Chondrocyte (in vitro differentiated cells): ENCODE measurements at regions not wholly inside any gene's neighbourhood (a gene's known extent, or its start where the extent isn't known, plus 50 kb on each side); places are given as distances from the start of the nearest gene placed in this dataset.

Experiments used
- DNase-seq: peaks from one replicate; pipeline ENCODE4 v3.0.0; 2021; ENCODE audit warnings: mixed read lengths, low spot score
- H3K27ac Mint-ChIP-seq: one replicate; pipeline ENCODE4 v1.8.0; 2021; ENCODE audit warnings: mild to moderate bottlenecking, moderate library complexity, mixed read lengths; ENCODE audit not compliant: unreplicated experiment
- H3K27me3 Mint-ChIP-seq: 2 replicates; pipeline ENCODE4 v1.8.0; 2021; ENCODE audit warnings: low read depth, mixed read lengths
- H3K36me3 Mint-ChIP-seq: 2 replicates; pipeline ENCODE4 v1.8.0; 2021; ENCODE audit warnings: low read depth, mixed read lengths
- H3K4me1 Mint-ChIP-seq: 2 replicates; pipeline ENCODE4 v1.8.0; 2021; ENCODE audit warnings: low read depth, mild to moderate bottlenecking, mixed read lengths
- H3K4me3 Mint-ChIP-seq: one replicate; pipeline ENCODE4 v1.8.0; 2021; ENCODE audit warnings: mild to moderate bottlenecking, moderate library complexity, mixed read lengths; ENCODE audit not compliant: unreplicated experiment
- H3K9me3 Mint-ChIP-seq: 2 replicates; pipeline ENCODE4 v1.8.0; 2021; ENCODE audit warnings: low read depth, mixed read lengths
- CTCF ChIP-seq: fragments of 200-600 bp; sonication (generic); IDR thresholded peaks from 2 replicates; pipeline ENCODE4 v1.5.0; 2021; ENCODE audit warnings: antibody characterized with exemption, mild to moderate bottlenecking, moderate library complexity

- TF ChIP-seq CTCF, result no peak
- Mint-ChIP-seq H3K9me3 (no peaks in the 10 kb centered on the region), H3K27me3 (no peaks in the 10 kb centered on the region), H3K4me1 (peaks cover 6% of the 10 kb centered on the region), H3K4me3 (no peak overlapping the region), H3K36me3 (no peaks in the 10 kb centered on the region), H3K27ac (no peak overlapping the region)
- no peak for DNase-seq
These were observed 988.3 kb upstream of the LCORL start for GRCh38 chr4:19009881-19010280.

DNA sequence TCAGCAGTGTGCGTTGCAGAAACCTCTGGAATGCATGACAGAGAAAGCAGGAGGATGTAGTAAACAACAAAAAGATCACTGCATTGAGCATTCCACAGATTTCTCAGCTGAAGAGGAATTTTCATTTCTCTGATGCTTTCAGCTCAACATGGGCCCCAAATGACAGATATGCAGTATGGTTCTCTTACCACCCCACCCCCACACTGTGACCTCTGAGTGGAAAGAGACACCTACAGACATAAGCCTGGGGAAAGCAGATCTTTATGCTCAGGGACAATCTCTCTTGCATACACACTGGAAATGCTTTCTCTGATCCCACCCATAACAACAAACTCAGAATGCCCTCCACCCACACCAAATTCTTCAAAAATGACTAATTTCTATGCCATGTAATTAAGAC, 983.7 kb upstream of the LCORL start:
- no peak for DNase-seq
- no peak for TF ChIP-seq CTCF
- Mint-ChIP-seq H3K27ac (no peak overlapping the region), H3K27me3 (no peaks in the 10 kb centered on the region), H3K4me3 (no peak overlapping the region), H3K36me3 (no peaks in the 10 kb centered on the region), H3K4me1 (peaks cover 8% of the 10 kb centered on the region), H3K9me3 (peaks cover 8% of the 10 kb centered on the region)

GRCh38 chr4:19002170-19002569, 980.6 kb upstream of the LCORL start:
- Mint-ChIP-seq H3K27me3 (no peaks in the 10 kb centered on the region), H3K36me3 (no peaks in the 10 kb centered on the region), H3K4me3 (no peak overlapping the region), H3K27ac (no peak overlapping the region), H3K9me3 (peaks cover 15% of the 10 kb centered on the region), H3K4me1 (peaks cover 8% of the 10 kb centered on the region)
- no peak for TF ChIP-seq CTCF
- no peak for DNase-seq

GRCh38 chr4:18999595-18999994, 978.0 kb upstream of the LCORL start:
- peaks cover 3% of the 10 kb centered on the region for H3K4me1 Mint-ChIP-seq
- no peak overlapping the region for H3K27ac Mint-ChIP-seq
- H3K27me3 Mint-ChIP-seq, result no peaks in the 10 kb centered on the region
- no peaks in the 10 kb centered on the region for H3K36me3 Mint-ChIP-seq
- no peak for TF ChIP-seq CTCF
- no peak overlapping the region for H3K4me3 Mint-ChIP-seq
- peaks cover 15% of the 10 kb centered on the region for H3K9me3 Mint-ChIP-seq
- no peak for DNase-seq

DNA sequence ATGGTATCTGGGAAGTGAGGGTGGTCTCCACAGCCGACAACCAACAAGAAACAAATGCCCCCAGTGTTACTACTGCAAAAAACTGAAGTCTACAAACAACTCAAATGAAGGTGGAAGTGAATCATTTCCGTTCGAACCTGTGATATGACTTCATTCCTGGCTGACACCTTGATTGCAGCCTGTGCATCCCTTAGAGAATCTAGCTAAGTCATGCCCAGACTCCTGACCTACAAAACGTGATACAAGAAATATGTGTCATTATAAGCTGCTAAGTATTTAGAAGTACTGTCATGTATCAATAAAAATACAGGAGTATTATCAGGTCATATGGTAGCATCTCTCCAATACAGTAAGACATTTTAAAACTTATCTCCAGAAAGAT, 959.7 kb upstream of the LCORL start:
- no peak overlapping the region for H3K27ac Mint-ChIP-seq
- TF ChIP-seq CTCF, result no peak
- H3K9me3 Mint-ChIP-seq, result peaks cover 6% of the 10 kb centered on the region
- H3K27me3 Mint-ChIP-seq, result no peaks in the 10 kb centered on the region
- no peaks in the 10 kb centered on the region for H3K4me1 Mint-ChIP-seq
- H3K36me3 Mint-ChIP-seq, result no peaks in the 10 kb centered on the region
- DNase-seq, result no peak
- H3K4me3 Mint-ChIP-seq, result no peak overlapping the region
